NCI-H1105 (cell line): ENCODE measurements at regions not wholly inside any gene's neighbourhood (a gene's known extent, or its start where the extent isn't known, plus 50 kb on each side); places are given as distances from the start of the nearest gene placed in this dataset.

Experiments
- DNase-seq: peaks from one replicate; lab custom pipeline; 2025; lab: John Stamatoyannopoulos, UW

GRCh38 chr5:106584268-106584667 lies 1086.5 kb downstream of the EFNA5 start:
- DNase-seq = no peak

GRCh38 chr5:106578736-106579135 lies 1092.0 kb downstream of the EFNA5 start:
- no peak for DNase-seq

GRCh38 chr5:106574820-106575219 lies 1095.9 kb downstream of the EFNA5 start:
- DNase-seq = no peak

- no peak for DNase-seq
Measured at GRCh38 chr5:106566031-106566430, 1104.7 kb downstream of the EFNA5 start.

GRCh38 chr5:106545325-106545724 lies 1125.4 kb downstream of the EFNA5 start:
- no peak for DNase-seq

- no peak for DNase-seq
Measured at GRCh38 chr5:106543330-106543729, 1127.4 kb downstream of the EFNA5 start.

- DNase-seq = no peak
Measured at GRCh38 chr5:106530150-106530549, 1140.6 kb downstream of the EFNA5 start.

GRCh38 chr5:106525438-106525837 lies 1145.3 kb downstream of the EFNA5 start:
- DNase-seq = no peak

GRCh38 chr5:106523852-106524251 lies 1146.9 kb downstream of the EFNA5 start:
- no peak for DNase-seq

GRCh38 chr5:106522296-106522695 lies 1148.4 kb downstream of the EFNA5 start:
- DNase-seq = no peak

- DNase-seq = no peak
Measured at GRCh38 chr5:106521701-106522100, 1149.0 kb downstream of the EFNA5 start.

GRCh38 chr5:106510321-106510720 lies 1160.4 kb downstream of the EFNA5 start:
- no peak for DNase-seq

- no peak for DNase-seq
Measured at GRCh38 chr5:106508894-106509293, 1161.8 kb downstream of the EFNA5 start.

GRCh38 chr5:106493910-106494309 lies 1176.8 kb downstream of the EFNA5 start:
- DNase-seq = no peak

- DNase-seq = no peak
Measured at GRCh38 chr5:106489004-106489403, 1181.7 kb downstream of the EFNA5 start.

GRCh38 chr5:106488407-106488806 lies 1182.3 kb downstream of the EFNA5 start:
- DNase-seq = no peak

- no peak for DNase-seq
Measured at GRCh38 chr5:106481374-106481773, 1189.4 kb downstream of the EFNA5 start.

- DNase-seq = no peak
Measured at GRCh38 chr5:106476630-106477029, 1194.1 kb downstream of the EFNA5 start.

- no peak for DNase-seq
Measured at GRCh38 chr5:106474066-106474465, 1196.7 kb downstream of the EFNA5 start.

- no peak for DNase-seq
Measured at GRCh38 chr5:106459541-106459940, 1211.2 kb downstream of the EFNA5 start.

GRCh38 chr5:106454651-106455415 lies 1215.9 kb downstream of the EFNA5 start:
- DNase-seq = no peak

- DNase-seq = no peak
Measured at GRCh38 chr5:106454050-106454449, 1216.7 kb downstream of the EFNA5 start.

GRCh38 chr5:106451998-106452397 lies 1218.7 kb downstream of the EFNA5 start:
- no peak for DNase-seq

- DNase-seq = no peak
Measured at GRCh38 chr5:106443746-106444145, 1227.0 kb downstream of the EFNA5 start.
